ENCODE measurements at regions not wholly inside any gene's neighbourhood (a gene's known extent, or its start where the extent isn't known, plus 50 kb on each side); places are given as distances from the start of the nearest gene placed in this dataset.

DNA sequence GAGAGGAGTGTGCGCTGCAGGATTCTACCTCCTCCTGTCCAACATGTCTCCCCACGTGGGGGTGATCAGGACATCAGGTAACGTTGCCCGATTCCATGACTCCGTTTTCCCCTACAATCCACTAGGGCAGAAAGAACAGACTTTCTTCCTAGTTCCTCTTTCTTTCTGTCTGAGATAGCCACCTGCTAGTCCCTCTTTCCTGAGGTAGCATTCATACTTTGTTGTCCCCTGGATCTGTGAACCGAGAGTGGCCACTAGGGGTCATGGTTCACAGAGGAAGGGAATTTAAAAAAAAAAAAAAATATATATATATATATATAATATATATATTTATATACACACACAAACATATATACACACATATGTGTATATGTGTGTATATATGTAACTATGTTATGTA is 210.0 kb upstream of the ZNF521 start:
- peak; percentile 1 for DNase-seq (ENCODE audit: low spot score)
- H3K4me1 ChIP-seq (ENCODE audit: insufficient read depth, low read length, poor library complexity, severe bottlenecking) = no peaks in the 10 kb centered on the region
- H3K36me3 ChIP-seq (ENCODE audit: insufficient read depth, low read length, poor library complexity, severe bottlenecking) = no peaks in the 10 kb centered on the region
- no peak overlapping the region for H3K27ac ChIP-seq (ENCODE audit: low read depth, low read length, poor library complexity, severe bottlenecking)
- POLR2A ChIA-PET (ENCODE audit: low non-redundant PET) = no interaction called here
- intact Hi-C loops (cut with micrococcal nuclease; ENCODE audit: unreplicated experiment) = no loop called here
- no peaks in the 10 kb centered on the region for H3K27me3 ChIP-seq (replicated peaks; ENCODE audit: insufficient read depth, low read depth, low read length, poor library complexity)
- BruUV-seq (replicated peaks) = no TSS peak
- TF ChIP-seq, protein P1, sequence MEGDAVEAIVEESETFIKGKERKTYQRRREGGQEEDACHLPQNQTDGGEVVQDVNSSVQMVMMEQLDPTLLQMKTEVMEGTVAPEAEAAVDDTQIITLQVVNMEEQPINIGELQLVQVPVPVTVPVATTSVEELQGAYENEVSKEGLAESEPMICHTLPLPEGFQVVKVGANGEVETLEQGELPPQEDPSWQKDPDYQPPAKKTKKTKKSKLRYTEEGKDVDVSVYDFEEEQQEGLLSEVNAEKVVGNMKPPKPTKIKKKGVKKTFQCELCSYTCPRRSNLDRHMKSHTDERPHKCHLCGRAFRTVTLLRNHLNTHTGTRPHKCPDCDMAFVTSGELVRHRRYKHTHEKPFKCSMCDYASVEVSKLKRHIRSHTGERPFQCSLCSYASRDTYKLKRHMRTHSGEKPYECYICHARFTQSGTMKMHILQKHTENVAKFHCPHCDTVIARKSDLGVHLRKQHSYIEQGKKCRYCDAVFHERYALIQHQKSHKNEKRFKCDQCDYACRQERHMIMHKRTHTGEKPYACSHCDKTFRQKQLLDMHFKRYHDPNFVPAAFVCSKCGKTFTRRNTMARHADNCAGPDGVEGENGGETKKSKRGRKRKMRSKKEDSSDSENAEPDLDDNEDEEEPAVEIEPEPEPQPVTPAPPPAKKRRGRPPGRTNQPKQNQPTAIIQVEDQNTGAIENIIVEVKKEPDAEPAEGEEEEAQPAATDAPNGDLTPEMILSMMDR (conservative IDR thresholded peaks at IDR 0.05; ENCODE audit: low read depth, low read length) = peak; percentile 29; the same call in 1 of the 2 replicates
- TF ChIP-seq EZH2 (IDR thresholded peaks at IDR 0.05; ENCODE audit: borderline replicate concordance, low read depth, low read length, poor library complexity, severe bottlenecking) = no peak
- H3K9me3 ChIP-seq (ENCODE audit: low read depth, low read length, poor library complexity, severe bottlenecking) = peaks cover 2% of the 10 kb centered on the region
- no peak overlapping the region for H3K4me3 ChIP-seq (ENCODE audit: low read depth, low read length, poor library complexity, severe bottlenecking)
- CTCF ChIA-PET = no interaction called here

- no peak for DNase-seq (ENCODE audit: low spot score)
- no peak overlapping the region for H3K27ac ChIP-seq (ENCODE audit: low read depth, low read length, poor library complexity, severe bottlenecking)
- no TSS peak for BruUV-seq (replicated peaks)
- no peaks in the 10 kb centered on the region for H3K4me1 ChIP-seq (ENCODE audit: insufficient read depth, low read length, poor library complexity, severe bottlenecking)
- TF ChIP-seq EZH2 (IDR thresholded peaks at IDR 0.05; ENCODE audit: borderline replicate concordance, low read depth, low read length, poor library complexity, severe bottlenecking) = no peak
- ChIA-PET CTCF (no interaction called here), POLR2A (ENCODE audit: low non-redundant PET) (no interaction called here)
- no peak overlapping the region for H3K4me3 ChIP-seq (ENCODE audit: low read depth, low read length, poor library complexity, severe bottlenecking)
- intact Hi-C loops (cut with micrococcal nuclease; ENCODE audit: unreplicated experiment) = no loop called here
- no peaks in the 10 kb centered on the region for H3K36me3 ChIP-seq (ENCODE audit: insufficient read depth, low read length, poor library complexity, severe bottlenecking)
- no peaks in the 10 kb centered on the region for H3K9me3 ChIP-seq (ENCODE audit: low read depth, low read length, poor library complexity, severe bottlenecking)
- H3K27me3 ChIP-seq (replicated peaks; ENCODE audit: insufficient read depth, low read depth, low read length, poor library complexity) = no peaks in the 10 kb centered on the region
Observed at GRCh38 chr18:25560369-25560768, 208.4 kb upstream of the ZNF521 start.

- Histone ChIP-seq H3K4me1 (ENCODE audit: insufficient read depth, low read length, poor library complexity, severe bottlenecking) (no peaks in the 10 kb centered on the region), H3K36me3 (ENCODE audit: insufficient read depth, low read length, poor library complexity, severe bottlenecking) (no peaks in the 10 kb centered on the region), H3K27me3 (replicated peaks; ENCODE audit: insufficient read depth, low read depth, low read length, poor library complexity) (no peaks in the 10 kb centered on the region), H3K4me3 (ENCODE audit: low read depth, low read length, poor library complexity, severe bottlenecking) (no peak overlapping the region), H3K27ac (ENCODE audit: low read depth, low read length, poor library complexity, severe bottlenecking) (no peak overlapping the region), H3K9me3 (ENCODE audit: low read depth, low read length, poor library complexity, severe bottlenecking) (no peaks in the 10 kb centered on the region)
- TF ChIP-seq, protein P1 (conservative IDR thresholded peaks at IDR 0.05; ENCODE audit: low read depth, low read length) = no peak
- TF ChIP-seq EZH2 (IDR thresholded peaks at IDR 0.05; ENCODE audit: borderline replicate concordance, low read depth, low read length, poor library complexity, severe bottlenecking) = no peak
- CTCF ChIA-PET = no interaction called here
- no peak for DNase-seq (ENCODE audit: low spot score)
- BruUV-seq (replicated peaks) = no TSS peak
- POLR2A ChIA-PET (ENCODE audit: low non-redundant PET) = no interaction called here
- intact Hi-C loops (cut with micrococcal nuclease; ENCODE audit: unreplicated experiment) = no loop called here
Observed at GRCh38 chr18:25557011-25557410, 205.0 kb upstream of the ZNF521 start.

DNA sequence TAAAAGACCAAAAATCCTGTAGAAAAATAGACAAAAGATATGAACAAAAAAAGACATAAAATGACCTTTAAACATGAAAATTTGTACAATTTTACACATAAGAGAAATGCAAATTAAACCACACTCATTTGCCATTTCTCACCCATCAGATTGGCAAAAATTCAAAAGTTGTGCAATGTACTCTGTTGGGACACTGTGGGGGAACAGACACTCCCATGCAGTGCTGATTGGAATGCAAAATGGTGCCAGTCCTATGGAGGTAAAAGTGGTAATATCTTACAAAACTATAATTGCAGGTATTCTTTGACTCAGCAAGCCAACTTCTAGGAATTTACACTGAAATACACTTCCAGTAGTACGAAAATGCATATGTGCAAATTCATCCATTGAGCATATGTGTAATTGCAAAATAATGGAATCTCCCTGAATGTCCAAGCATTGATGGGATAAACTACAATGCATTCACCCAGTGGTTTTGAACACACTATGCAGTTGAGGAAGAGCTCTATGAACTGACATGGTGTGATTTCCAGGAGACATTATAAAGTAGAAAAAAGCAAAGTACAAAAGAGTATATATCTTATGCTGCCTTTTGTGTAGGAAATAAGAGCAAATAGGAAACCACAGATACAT is 201.8 kb upstream of the ZNF521 start:
- Histone ChIP-seq H3K4me1 (ENCODE audit: insufficient read depth, low read length, poor library complexity, severe bottlenecking) (no peaks in the 10 kb centered on the region), H3K4me3 (ENCODE audit: low read depth, low read length, poor library complexity, severe bottlenecking) (no peak overlapping the region), H3K27me3 (replicated peaks; ENCODE audit: insufficient read depth, low read depth, low read length, poor library complexity) (no peaks in the 10 kb centered on the region), H3K9me3 (ENCODE audit: low read depth, low read length, poor library complexity, severe bottlenecking) (no peaks in the 10 kb centered on the region), H3K36me3 (ENCODE audit: insufficient read depth, low read length, poor library complexity, severe bottlenecking) (no peaks in the 10 kb centered on the region), H3K27ac (ENCODE audit: low read depth, low read length, poor library complexity, severe bottlenecking) (no peak overlapping the region)
- intact Hi-C loops (cut with micrococcal nuclease; ENCODE audit: unreplicated experiment) = no loop called here
- no TSS peak for BruUV-seq (replicated peaks)
- TF ChIP-seq, protein P1 (conservative IDR thresholded peaks at IDR 0.05; ENCODE audit: low read depth, low read length) = no peak
- no peak for TF ChIP-seq EZH2 (IDR thresholded peaks at IDR 0.05; ENCODE audit: borderline replicate concordance, low read depth, low read length, poor library complexity, severe bottlenecking)
- CTCF ChIA-PET = no interaction called here
- POLR2A ChIA-PET (ENCODE audit: low non-redundant PET) = no interaction called here
- no peak for DNase-seq (ENCODE audit: low spot score)

Measured in A673 (cell line).